GM12873 (cell line): ENCODE measurements at regions not wholly inside any gene's neighbourhood (a gene's known extent, or its start where the extent isn't known, plus 50 kb on each side); places are given as distances from the start of the nearest gene placed in this dataset.

Experiments used
- TF ChIP-seq, protein P1 (sequence below): IDR thresholded peaks from 2 replicates; pipeline ENCODE4 v1.5.1; 2012; ENCODE audit warnings: low read depth, mild to moderate bottlenecking, moderate library complexity, low read length, control low read depth; ENCODE audit not compliant: insufficient read depth; ENCODE audit errors: missing control alignments

DNA sequence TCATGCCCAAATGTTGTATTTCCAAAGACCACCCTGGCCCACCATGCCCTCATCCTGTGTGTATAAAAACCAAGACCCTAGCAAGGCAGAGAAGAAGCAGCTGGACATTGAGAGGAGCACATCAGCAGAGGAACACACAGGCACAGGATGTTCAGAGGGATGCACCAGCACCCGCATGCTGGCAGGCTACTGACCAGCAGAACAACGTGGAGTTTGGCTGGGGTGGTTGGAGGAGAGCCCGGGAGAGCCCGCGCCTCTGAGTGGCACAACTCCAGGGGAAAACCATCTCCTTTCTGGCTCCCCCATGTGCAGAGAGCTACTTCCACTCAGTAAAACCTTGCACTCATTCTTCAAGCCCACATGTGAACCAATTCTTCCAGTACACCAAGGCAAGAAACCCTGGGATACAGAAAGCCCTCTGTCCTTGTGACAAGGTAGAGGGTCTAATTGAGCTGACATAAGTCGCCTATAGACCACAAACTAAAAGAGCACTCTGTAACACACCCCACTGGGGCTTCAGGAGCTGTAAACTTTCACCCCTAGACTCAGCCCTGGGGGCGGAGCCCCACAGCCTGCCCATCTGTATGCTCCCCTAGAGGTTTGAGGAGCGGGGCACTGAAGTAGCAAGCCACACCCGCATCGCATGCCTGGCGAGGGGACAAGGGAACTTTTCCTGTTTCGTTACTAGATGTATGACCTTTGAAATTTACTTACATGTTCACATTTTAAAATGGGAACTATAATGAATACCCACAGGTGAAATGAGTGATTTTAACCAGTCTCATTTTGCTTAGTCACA is 831.5 kb upstream of the CITED2 start:
- TF ChIP-seq, protein P1, sequence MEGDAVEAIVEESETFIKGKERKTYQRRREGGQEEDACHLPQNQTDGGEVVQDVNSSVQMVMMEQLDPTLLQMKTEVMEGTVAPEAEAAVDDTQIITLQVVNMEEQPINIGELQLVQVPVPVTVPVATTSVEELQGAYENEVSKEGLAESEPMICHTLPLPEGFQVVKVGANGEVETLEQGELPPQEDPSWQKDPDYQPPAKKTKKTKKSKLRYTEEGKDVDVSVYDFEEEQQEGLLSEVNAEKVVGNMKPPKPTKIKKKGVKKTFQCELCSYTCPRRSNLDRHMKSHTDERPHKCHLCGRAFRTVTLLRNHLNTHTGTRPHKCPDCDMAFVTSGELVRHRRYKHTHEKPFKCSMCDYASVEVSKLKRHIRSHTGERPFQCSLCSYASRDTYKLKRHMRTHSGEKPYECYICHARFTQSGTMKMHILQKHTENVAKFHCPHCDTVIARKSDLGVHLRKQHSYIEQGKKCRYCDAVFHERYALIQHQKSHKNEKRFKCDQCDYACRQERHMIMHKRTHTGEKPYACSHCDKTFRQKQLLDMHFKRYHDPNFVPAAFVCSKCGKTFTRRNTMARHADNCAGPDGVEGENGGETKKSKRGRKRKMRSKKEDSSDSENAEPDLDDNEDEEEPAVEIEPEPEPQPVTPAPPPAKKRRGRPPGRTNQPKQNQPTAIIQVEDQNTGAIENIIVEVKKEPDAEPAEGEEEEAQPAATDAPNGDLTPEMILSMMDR = no peak

DNA sequence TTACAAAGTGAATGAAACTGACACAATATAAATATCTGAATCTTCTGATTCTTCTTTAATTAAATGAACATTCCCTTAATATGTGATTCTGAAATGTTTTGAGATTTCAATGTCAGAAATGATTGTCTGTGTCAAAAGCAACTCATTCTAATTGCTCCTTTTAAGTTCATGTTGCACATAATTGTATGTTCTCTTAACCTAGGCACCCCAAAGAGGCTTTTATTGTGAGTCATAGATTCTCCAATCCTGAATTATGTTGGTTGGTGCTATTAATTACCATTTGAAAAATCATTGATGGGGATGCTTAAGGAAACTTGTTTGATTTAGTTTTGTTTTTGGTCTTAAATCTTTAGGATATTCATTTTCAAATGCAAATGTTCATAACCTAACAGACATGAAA is 829.7 kb upstream of the CITED2 start:
- TF ChIP-seq, protein P1 = no peak

DNA sequence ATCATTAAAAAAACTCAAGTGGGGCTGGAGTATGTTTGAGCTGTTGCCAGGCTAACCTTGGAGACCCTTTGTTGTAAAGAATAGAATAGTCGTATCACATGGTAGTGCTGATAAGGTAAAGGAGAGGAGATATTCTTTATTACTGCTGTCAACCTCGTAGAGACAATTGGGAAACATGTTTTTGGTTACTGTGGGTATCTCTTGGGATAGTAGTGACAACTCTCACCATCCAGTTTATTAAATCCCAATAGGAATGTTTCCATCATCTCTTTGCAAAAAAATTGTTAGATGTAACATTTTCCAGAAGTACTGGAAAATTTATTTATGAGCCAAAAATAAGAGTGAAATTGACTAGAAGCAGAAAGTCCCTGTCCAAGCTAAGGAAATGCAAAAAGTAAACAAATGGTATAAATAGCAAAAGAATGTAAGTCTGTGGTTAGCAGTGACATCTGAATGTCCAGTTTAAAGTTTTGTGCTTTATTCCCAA is 829.3 kb upstream of the CITED2 start:
- TF ChIP-seq, protein P1 = no peak

DNA sequence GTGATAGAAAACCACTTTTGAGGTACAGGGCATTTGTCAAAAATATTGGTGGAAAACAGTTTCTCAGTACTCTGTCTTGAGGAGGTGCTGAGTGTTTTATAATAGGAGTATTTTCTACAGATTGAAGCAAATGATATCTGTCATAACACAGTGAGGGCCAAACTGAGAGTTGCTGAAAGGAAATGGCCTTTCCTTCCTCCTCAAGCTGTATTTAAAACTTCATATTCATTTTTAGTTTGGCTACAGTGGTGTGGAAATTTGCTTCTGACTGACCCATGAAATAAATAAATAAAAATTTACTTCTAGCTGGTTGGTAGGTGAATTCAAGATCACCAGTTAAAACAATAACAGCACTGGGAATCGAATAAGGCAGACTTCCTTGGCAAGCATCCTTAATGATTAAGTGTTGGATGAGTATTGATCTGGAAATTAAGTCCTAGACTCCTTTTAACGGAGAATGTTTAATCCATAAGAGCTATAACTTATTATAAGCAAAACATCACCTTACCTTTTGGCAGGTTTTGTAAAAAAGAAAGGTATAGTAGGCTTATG is 828.6 kb upstream of the CITED2 start:
- TF ChIP-seq, protein P1 = no peak

DNA sequence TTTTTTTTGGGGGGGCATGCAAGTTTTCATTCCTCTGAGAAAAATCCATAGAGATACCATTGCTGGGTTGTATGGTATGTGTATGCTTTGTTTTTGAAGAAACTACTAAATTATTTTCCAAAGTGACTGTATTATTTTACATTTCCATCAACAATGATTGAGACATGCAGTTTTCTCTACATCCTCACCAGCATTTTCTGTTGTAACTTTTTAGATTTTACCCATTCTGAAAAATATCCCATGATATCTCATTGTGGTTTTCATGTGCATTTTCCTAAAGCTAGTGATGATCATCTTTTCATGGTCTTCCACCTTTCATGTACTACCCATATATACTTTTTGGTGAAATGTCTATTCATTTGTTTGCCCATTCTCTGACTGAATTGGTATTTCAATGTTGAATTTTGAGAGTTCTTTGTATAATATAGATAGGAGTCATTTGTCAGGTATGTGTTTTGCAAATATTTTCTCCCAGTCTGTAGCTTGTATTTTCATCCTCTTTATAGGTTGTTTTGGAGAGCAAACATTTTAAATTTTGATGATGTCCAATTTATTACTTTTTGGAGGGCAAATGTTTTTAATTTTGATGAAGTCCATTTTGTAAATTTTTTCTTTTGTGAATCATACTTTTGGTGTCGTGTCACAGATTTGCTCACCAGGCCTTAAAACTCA is 827.5 kb upstream of the CITED2 start:
- TF ChIP-seq, protein P1 = no peak

DNA sequence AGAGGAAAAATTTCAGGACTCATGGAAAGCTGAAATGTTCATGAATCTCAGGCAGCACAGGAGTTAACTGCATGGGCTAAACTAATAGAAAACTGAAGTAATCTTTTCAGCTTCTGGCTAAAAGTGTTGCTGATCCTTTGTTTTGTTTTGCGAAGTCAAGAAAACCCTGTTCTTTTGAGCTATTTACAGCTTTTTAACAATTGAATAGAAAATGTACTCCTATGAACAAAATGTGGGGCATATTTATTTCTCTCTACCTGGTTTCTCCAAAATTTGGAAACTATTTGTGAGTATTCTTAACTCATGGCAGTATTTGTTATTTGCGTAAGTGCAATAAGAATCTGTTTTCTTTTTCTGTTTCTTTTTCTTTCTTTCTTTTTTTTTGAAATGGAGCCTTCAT is 818.8 kb upstream of the CITED2 start:
- TF ChIP-seq, protein P1 = no peak

DNA sequence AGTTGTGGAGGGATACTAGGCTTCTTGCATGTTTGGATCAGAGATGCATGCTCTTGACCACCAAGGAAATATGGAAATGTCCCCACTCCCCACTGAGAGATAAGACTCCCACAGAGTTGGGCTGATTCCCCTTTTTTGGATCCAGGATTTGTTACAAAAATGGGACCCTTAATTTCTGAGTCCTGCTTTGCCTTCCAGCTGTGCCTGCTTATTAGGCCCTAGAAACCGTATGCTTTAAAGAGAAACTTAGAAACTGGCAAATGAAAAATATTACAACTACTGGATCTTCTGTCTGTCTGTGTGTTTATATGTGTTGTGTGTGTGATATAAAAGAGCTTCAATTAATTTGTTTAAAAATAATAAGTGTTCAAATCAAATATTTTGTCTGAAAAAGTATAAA is 817.6 kb upstream of the CITED2 start:
- TF ChIP-seq, protein P1 = no peak
